LoVo (cell line): ENCODE measurements at regions not wholly inside any gene's neighbourhood (a gene's known extent, or its start where the extent isn't known, plus 50 kb on each side); places are given as distances from the start of the nearest gene placed in this dataset.
"Not testable (repeated sequence)": the region's sequence is repeated elsewhere in the genome, so short reads cannot be mapped to it uniquely, and the experiment has no call there.

Source experiments
- DNase-seq: peaks from one replicate; pipeline ENCODE4 v3.0.0-alpha.2; 2016; ENCODE audit warnings: low spot score

GRCh38 chr3:82165266-82165665 lies 403.8 kb upstream of the GBE1 start:
- DNase-seq = no peak

- DNase-seq = no peak
Measured at GRCh38 chr3:82163907-82164520, 402.6 kb upstream of the GBE1 start.

GRCh38 chr3:82157952-82158351 lies 396.5 kb upstream of the GBE1 start:
- DNase-seq = no peak

GRCh38 chr3:82153892-82154291 lies 392.4 kb upstream of the GBE1 start:
- DNase-seq = not testable (repeated sequence)

- no peak for DNase-seq
Measured at GRCh38 chr3:82145742-82146141, 384.3 kb upstream of the GBE1 start.

- DNase-seq = no peak
Measured at GRCh38 chr3:82144811-82145210, 383.4 kb upstream of the GBE1 start.

GRCh38 chr3:82143661-82144412 lies 382.4 kb upstream of the GBE1 start:
- DNase-seq = no peak

GRCh38 chr3:82141592-82141991 lies 380.1 kb upstream of the GBE1 start:
- DNase-seq = no peak

GRCh38 chr3:82137861-82138260 lies 376.4 kb upstream of the GBE1 start:
- DNase-seq = no peak

GRCh38 chr3:82137050-82137449 lies 375.6 kb upstream of the GBE1 start:
- DNase-seq = no peak

- peak; percentile 59 for DNase-seq
Measured at GRCh38 chr3:82133070-82133606, 371.7 kb upstream of the GBE1 start.

- DNase-seq = no peak
Measured at GRCh38 chr3:82132210-82133069, 371.0 kb upstream of the GBE1 start.

GRCh38 chr3:82130046-82130445 lies 368.6 kb upstream of the GBE1 start:
- DNase-seq = no peak

- no peak for DNase-seq
Measured at GRCh38 chr3:82129221-82129801, 367.9 kb upstream of the GBE1 start.

- DNase-seq = no peak
Measured at GRCh38 chr3:82128271-82128670, 366.8 kb upstream of the GBE1 start.

- no peak for DNase-seq
Measured at GRCh38 chr3:82122554-82123345, 361.3 kb upstream of the GBE1 start.

- no peak for DNase-seq
Measured at GRCh38 chr3:82114589-82114988, 353.1 kb upstream of the GBE1 start.

GRCh38 chr3:82110721-82111120 lies 349.3 kb upstream of the GBE1 start:
- not testable (repeated sequence) for DNase-seq

GRCh38 chr3:82103241-82103640 lies 341.8 kb upstream of the GBE1 start:
- peak; percentile 30 for DNase-seq

GRCh38 chr3:82100378-82100777 lies 338.9 kb upstream of the GBE1 start:
- DNase-seq = peak; percentile 10

GRCh38 chr3:82093641-82094040 lies 332.2 kb upstream of the GBE1 start:
- DNase-seq = no peak
